Body of pancreas (tissue), 4 donors: ENCODE measurements at regions not wholly inside any gene's neighbourhood (a gene's known extent, or its start where the extent isn't known, plus 50 kb on each side); places are given as distances from the start of the nearest gene placed in this dataset.

ENCODE experiments used
- ATAC-seq: fragments of 150-250 bp; one replicate; pipeline ENCODE4 v1.9.1; 2016
- DNase-seq, 4 donors: peaks; one replicate each; pipeline ENCODE4 v3.0.0-alpha.2; 2019
- H3K27ac ChIP-seq, 4 donors: fragments of 200-600 bp; sonication (generic); 1 replicate in 3 of 4; 2 replicates in 1 of 4; pipeline versions ENCODE4 v1.5.1 to v1.6.1; 2016 to 2019; ENCODE audit warnings: mild to moderate bottlenecking in 1 of 4, mixed read lengths in 1 of 4, moderate library complexity in 1 of 4
- H3K27me3 ChIP-seq, 2 donors: fragments of 200-600 bp; sonication (generic); one replicate each; pipeline ENCODE4 v1.6.0; 2016; ENCODE audit warnings: mild to moderate bottlenecking in 1 of 2
- H3K36me3 ChIP-seq, 2 donors: fragments of 200-600 bp; sonication (generic); replicated peaks in 1 of 2; 2 replicates each; pipeline ENCODE4 v1.5.1; 2016; ENCODE audit warnings: low read depth in 2 of 2; ENCODE audit not compliant: insufficient read depth in 1 of 2
- H3K4me1 ChIP-seq: fragments of 200-600 bp; sonication (generic); one replicate; pipeline ENCODE4 v1.6.0; 2016
- H3K4me3 ChIP-seq, 2 donors: fragments of 200-600 bp; sonication (generic); 1 replicate in 1 of 2; 2 replicates in 1 of 2; pipeline ENCODE4 v1.5.1; 2016 to 2019
- H3K9me3 ChIP-seq, 3 donors: fragments of 200-600 bp; sonication (generic); 1 replicate in 2 of 3; 2 replicates in 1 of 3; pipeline ENCODE4 v1.5.1; 2016
- POLR2A ChIP-seq, 3 donors: fragments of 450-650 bp; IDR thresholded peaks; one replicate each; pipeline ENCODE4 v1.6.1; 2016; ENCODE audit warnings: antibody characterized with exemption in 3 of 3, mild to moderate bottlenecking in 2 of 3
- WGBS, 2 donors: methylation state at CpG; one replicate each; pipeline ENCODE4 v1.1.5; 2017; 5-methylcytosine and 5-hydroxymethylcytosine counted together
- intact Hi-C: fragments of 100-400 bp; cut with DNase I; formaldehyde crosslinking; loops from one replicate; pipeline ENCODE4 v1.15.1; 2023
- TF ChIP-seq, protein P1 (sequence below), 7 experiments: fragments of 450-650 bp in 4 of 7; fragments of 200-600 bp in 3 of 7; sonication (generic) in 3 of 7; IDR thresholded peaks; one replicate each; pipeline ENCODE4 v1.5.1; 2016 to 2019; ENCODE audit warnings: antibody characterized with exemption in 7 of 7

DNA sequence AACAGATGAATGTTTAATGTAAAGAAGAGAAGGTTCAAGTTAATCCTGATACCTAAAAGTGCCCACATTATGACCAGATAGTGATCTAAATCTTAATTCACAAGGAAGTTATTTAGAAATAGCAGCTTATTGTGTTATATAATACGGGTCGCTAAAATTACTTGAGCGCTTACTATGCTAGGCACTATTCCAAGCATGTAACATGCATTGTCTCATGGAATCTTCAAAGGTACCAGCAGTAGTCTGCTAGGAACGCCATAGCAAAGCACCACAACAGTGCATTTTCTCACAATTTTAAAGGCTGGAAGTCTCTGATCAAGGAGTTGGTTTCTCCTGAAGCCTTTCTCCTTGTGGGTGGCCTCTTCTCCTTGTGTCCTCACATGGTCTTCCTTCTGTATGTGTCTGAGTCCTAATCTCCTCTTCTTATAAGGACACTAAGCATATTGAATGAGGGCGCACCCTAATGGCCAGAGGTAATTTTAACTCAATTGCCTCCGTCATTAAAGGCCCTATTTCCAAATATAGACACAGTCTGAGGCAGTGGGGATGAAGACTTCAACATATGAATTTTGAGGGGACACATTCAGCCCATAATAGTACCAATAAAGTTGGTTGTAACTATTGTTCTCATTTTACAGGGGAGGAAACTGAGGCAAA is 118.4 kb downstream of the LRRC30 start:
- ATAC-seq (no peak), DNase-seq (no peak)
- WGBS, 2 donors: 85 to 86% methylated on average over 6 of the region's 6 CpGs
- TF ChIP-seq, protein P1, sequence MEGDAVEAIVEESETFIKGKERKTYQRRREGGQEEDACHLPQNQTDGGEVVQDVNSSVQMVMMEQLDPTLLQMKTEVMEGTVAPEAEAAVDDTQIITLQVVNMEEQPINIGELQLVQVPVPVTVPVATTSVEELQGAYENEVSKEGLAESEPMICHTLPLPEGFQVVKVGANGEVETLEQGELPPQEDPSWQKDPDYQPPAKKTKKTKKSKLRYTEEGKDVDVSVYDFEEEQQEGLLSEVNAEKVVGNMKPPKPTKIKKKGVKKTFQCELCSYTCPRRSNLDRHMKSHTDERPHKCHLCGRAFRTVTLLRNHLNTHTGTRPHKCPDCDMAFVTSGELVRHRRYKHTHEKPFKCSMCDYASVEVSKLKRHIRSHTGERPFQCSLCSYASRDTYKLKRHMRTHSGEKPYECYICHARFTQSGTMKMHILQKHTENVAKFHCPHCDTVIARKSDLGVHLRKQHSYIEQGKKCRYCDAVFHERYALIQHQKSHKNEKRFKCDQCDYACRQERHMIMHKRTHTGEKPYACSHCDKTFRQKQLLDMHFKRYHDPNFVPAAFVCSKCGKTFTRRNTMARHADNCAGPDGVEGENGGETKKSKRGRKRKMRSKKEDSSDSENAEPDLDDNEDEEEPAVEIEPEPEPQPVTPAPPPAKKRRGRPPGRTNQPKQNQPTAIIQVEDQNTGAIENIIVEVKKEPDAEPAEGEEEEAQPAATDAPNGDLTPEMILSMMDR (IDR thresholded peaks at IDR 0.05): no peak
- no peak for TF ChIP-seq POLR2A (IDR thresholded peaks at IDR 0.05)
- H3K27ac ChIP-seq: no peak overlapping the region
- H3K27me3 ChIP-seq: no peaks in the 10 kb centered on the region
- intact Hi-C loops: no loop called here
- no peaks in the 10 kb centered on the region for H3K9me3 ChIP-seq
- no peak overlapping the region for H3K4me3 ChIP-seq
- H3K4me1 ChIP-seq: no peaks in the 10 kb centered on the region
- no peaks in the 10 kb centered on the region for H3K36me3 ChIP-seq

DNA sequence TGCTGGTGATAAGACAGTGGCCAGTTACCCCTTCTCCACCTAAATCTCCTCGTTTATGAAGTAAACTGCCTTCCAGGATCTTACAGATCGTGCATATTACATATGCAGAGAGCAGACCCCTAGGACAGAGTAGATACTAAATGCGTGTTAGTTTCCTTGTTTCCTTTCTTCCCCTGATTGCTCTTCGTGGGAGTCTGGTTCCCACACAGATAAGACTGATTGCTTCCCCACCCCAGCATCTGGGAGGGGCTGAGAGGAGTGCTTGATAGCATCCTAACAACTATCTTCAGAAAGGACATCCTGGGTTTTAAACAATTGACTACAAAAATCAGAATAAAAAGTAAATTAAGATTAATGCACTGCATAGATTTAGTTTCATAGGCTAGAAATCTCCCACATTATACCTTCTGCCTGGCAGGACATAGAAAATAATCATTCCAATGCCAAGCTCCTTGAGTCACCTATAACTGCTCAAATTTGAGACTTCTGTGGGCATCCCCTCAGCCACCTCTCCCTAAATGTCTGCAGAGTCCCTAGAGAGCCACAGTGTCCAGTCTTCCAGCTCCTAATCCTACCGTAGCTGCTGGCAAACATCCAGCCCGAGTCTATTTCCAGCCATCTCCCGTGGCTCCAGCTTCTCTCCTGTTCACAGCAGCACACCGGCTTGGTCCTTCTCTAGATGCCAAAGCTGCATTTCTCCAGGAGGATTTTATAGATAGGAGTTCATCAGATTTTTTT is 128.3 kb downstream of the LRRC30 start:
- H3K4me1 ChIP-seq: no peaks in the 10 kb centered on the region
- no peak for DNase-seq
- WGBS, 2 donors: 19 to 26% methylated on average over 8 of the region's 8 CpGs
- no peaks in the 10 kb centered on the region for H3K36me3 ChIP-seq
- TF ChIP-seq, protein P1 (IDR thresholded peaks at IDR 0.05): no peak
- TF ChIP-seq POLR2A (IDR thresholded peaks at IDR 0.05): no peak
- intact Hi-C loops: no loop called here
- H3K4me3 ChIP-seq: no peak overlapping the region
- no peak overlapping the region for H3K27ac ChIP-seq
- no peak for ATAC-seq
- H3K9me3 ChIP-seq: no peaks in the 10 kb centered on the region
- H3K27me3 ChIP-seq: no peaks in the 10 kb centered on the region

DNA sequence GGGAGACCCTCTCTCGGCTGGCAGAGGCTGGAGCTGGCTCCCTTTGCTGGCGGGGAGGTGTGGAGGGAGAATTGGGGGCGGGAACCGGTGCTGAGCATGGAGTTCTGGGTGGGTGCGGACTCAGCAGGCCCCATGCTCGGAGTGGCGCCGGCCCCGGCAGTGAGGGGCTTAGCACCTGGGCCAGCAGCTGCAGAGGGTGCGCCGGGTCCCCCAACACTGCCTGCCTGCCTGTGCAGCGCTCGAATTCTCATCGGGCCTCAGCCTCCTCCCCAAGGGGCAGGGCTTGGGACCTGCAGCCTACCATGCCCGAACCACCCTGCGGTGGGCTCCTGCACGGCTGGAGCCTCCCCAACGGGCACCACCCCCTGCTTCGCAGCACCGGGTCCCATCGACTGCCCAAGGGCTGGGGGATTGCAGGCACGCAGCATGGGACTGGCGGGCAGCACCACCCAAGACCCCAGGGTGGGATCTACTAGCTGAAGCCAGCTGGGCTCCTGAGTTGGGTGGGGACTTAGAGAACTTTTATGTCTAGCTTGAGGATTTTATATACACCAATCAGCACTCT is 129.8 kb downstream of the LRRC30 start:
- no peak overlapping the region for H3K27ac ChIP-seq
- DNase-seq (no peak), ATAC-seq (no peak)
- no peaks in the 10 kb centered on the region for H3K4me1 ChIP-seq
- H3K27me3 ChIP-seq: no peaks in the 10 kb centered on the region
- TF ChIP-seq, protein P1 (IDR thresholded peaks at IDR 0.05): no peak
- TF ChIP-seq POLR2A (IDR thresholded peaks at IDR 0.05): no peak
- 67 to 91% methylated on average over 1 to 20 of the region's 23 CpGs for WGBS, 2 donors
- no peaks in the 10 kb centered on the region for H3K36me3 ChIP-seq
- H3K9me3 ChIP-seq: no peaks in the 10 kb centered on the region
- no peak overlapping the region for H3K4me3 ChIP-seq
- intact Hi-C loops: no loop called here

DNA sequence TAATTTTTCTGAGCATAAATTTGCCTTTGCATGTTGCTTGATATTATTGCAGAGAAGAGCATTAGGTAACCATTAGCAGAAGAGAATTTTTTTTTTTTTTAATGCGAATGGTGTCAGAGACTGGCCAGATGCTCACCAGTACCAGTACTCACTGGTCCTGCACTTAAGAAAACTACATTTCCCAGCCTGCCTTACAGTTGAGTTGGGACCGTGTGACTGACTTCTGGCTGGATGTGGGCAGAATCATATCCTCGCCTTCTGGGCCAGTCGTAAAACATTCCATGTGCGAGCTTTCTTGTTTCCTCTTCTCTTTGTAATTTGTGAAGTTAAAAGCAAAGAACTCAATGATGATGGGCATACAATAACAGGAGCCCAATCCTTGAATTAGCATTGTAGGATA is 132.4 kb downstream of the LRRC30 start:
- H3K36me3 ChIP-seq: no peaks in the 10 kb centered on the region
- no peak for TF ChIP-seq POLR2A (IDR thresholded peaks at IDR 0.05)
- TF ChIP-seq, protein P1 (IDR thresholded peaks at IDR 0.05): no peak
- H3K4me3 ChIP-seq: no peak overlapping the region
- no peaks in the 10 kb centered on the region for H3K4me1 ChIP-seq
- no peak for ATAC-seq
- H3K27ac ChIP-seq: no peak overlapping the region
- no peak for DNase-seq
- no peaks in the 10 kb centered on the region for H3K9me3 ChIP-seq
- H3K27me3 ChIP-seq: no peaks in the 10 kb centered on the region
- intact Hi-C loops: no loop called here
- 69 to 83% methylated on average over 5 of the region's 5 CpGs for WGBS, 2 donors
